H1 (cell line): ENCODE measurements at regions not wholly inside any gene's neighbourhood (a gene's known extent, or its start where the extent isn't known, plus 50 kb on each side); places are given as distances from the start of the nearest gene placed in this dataset.

Experiments used
- CTCF ChIA-PET: fragments of 300-600 bp; sonication (Branson Sonifier 250); formaldehyde crosslinking; loops from one replicate; lab custom pipeline; 2021; ENCODE audit not compliant: partially characterized antibody; lab: Charles Lee
- POLR2A ChIA-PET: fragments of 300-600 bp; sonication (Branson Sonifier 250); formaldehyde crosslinking; loops from one replicate; lab custom pipeline; 2021; ENCODE audit warnings: inconsistent platforms; ENCODE audit not compliant: partially characterized antibody; lab: Charles Lee
- DNase-seq, 2 experiments: peaks; one replicate each; pipeline versions ENCODE4 v3.0.0 to v3.0.0-alpha.2; 2010 to 2022; ENCODE audit warnings: low spot score in 2 of 2, low read depth in 1 of 2, mixed read lengths in 1 of 2
- FAIRE-seq: peaks from 2 replicates; lab custom pipeline; 2011; peaks lifted over from hg19 to GRCh38; lab: Jason Lieb, UNC
- H2AFZ ChIP-seq: 2 replicates; pipeline ENCODE4 v1.8.1; 2012; ENCODE audit warnings: low read length, inconsistent platforms
- H2AK5ac ChIP-seq: 2 replicates; pipeline ENCODE4 v1.6.1; 2013; ENCODE audit warnings: low read depth, low read length
- H2BK120ac ChIP-seq: replicated peaks from 2 replicates; pipeline ENCODE3; 2013; ENCODE audit warnings: low read depth, low read length, inconsistent platforms
- H2BK12ac ChIP-seq: 2 replicates; pipeline ENCODE4 v1.6.1; 2013; ENCODE audit warnings: low read depth, low read length
- H2BK15ac ChIP-seq: 2 replicates; pipeline ENCODE4 v1.6.1; 2013; ENCODE audit warnings: low read length
- H2BK20ac ChIP-seq: 2 replicates; pipeline ENCODE4 v1.6.1; 2013; ENCODE audit warnings: low read length
- H2BK5ac ChIP-seq: 2 replicates; pipeline ENCODE4 v1.6.1; 2013; ENCODE audit warnings: low read depth, low read length
- H3K14ac ChIP-seq: 2 replicates; pipeline ENCODE4 v1.6.1; 2013; ENCODE audit warnings: inconsistent platforms; ENCODE audit not compliant: insufficient read length
- H3K18ac ChIP-seq: 2 replicates; pipeline ENCODE4 v1.6.1; 2013; ENCODE audit warnings: low read length; ENCODE audit errors: extremely low read depth
- H3K23ac ChIP-seq: 2 replicates; pipeline ENCODE4 v1.6.1; 2013; ENCODE audit warnings: inconsistent platforms; ENCODE audit not compliant: insufficient read length
- H3K23me2 ChIP-seq: 2 replicates; pipeline ENCODE4 v1.6.1; 2013; ENCODE audit warnings: low read depth, low read length
- H3K27ac ChIP-seq: 2 replicates; pipeline ENCODE4 v1.6.1; 2011; ENCODE audit warnings: low read depth, low read length, inconsistent platforms
- H3K27me3 ChIP-seq, 4 experiments: replicated peaks in 1 of 4; 1 replicate in 1 of 4; 2 replicates in 3 of 4; pipeline versions ENCODE4 v1.6.1 to v1.8.1; 2011 to 2013; ENCODE audit warnings: low read length in 3 of 4, mild to moderate bottlenecking in 3 of 4, inconsistent platforms in 2 of 4, mixed read lengths in 2 of 4, moderate library complexity in 1 of 4; ENCODE audit not compliant: control insufficient read depth in 3 of 4, insufficient read depth in 3 of 4; ENCODE audit errors: extremely low read depth in 1 of 4
- H3K36me3 ChIP-seq, 4 experiments: 2 replicates each; pipeline versions ENCODE4 v1.6.1 to v1.8.1; 2011 to 2013; ENCODE audit warnings: mild to moderate bottlenecking in 4 of 4, low read length in 3 of 4, moderate library complexity in 2 of 4, control low read depth in 1 of 4, inconsistent platforms in 1 of 4; ENCODE audit not compliant: insufficient read depth in 4 of 4, control insufficient read depth in 2 of 4
- H3K4ac ChIP-seq: replicated peaks from 2 replicates; pipeline ENCODE3; 2013; ENCODE audit warnings: low read length, low read depth, mixed read lengths, inconsistent platforms; ENCODE audit not compliant: insufficient read length
- H3K4me1 ChIP-seq, 4 experiments: replicated peaks in 1 of 4; 1 replicate in 1 of 4; 2 replicates in 3 of 4; pipeline versions ENCODE4 v1.6.1 to v1.8.1; 2011 to 2013; ENCODE audit warnings: low read length in 3 of 4, inconsistent platforms in 2 of 4, mixed read lengths in 1 of 4; ENCODE audit not compliant: insufficient read depth in 4 of 4, control insufficient read depth in 3 of 4
- H3K4me2 ChIP-seq, 2 experiments: 2 replicates each; pipeline versions ENCODE4 v1.6.1 to v1.8.1; 2011 to 2013; ENCODE audit warnings: low read depth in 2 of 2, low read length in 2 of 2, control low read depth in 1 of 2, inconsistent platforms in 1 of 2, mild to moderate bottlenecking in 1 of 2; ENCODE audit not compliant: insufficient read depth in 1 of 2
- H3K4me3 ChIP-seq, 4 experiments: fragments of 200-600, 300-600 bp in 1 of 4; sonication (generic), shearing (Covaris generic), sonication (Bioruptor Twin) in 1 of 4; 2 replicates each; pipeline versions ENCODE4 v1.5.1 to v1.8.1; 2011 to 2016; ENCODE audit warnings: low read length in 4 of 4, low read depth in 3 of 4, control low read depth in 2 of 4, inconsistent platforms in 2 of 4, mild to moderate bottlenecking in 2 of 4, mixed read lengths in 1 of 4, moderate library complexity in 1 of 4; ENCODE audit not compliant: insufficient read depth in 2 of 4; ENCODE audit errors: extremely low read depth in 1 of 4
- H3K56ac ChIP-seq: replicated peaks from 2 replicates; pipeline ENCODE3; 2013; ENCODE audit warnings: low read depth, mild to moderate bottlenecking, mixed read lengths, low read length, inconsistent platforms; ENCODE audit not compliant: insufficient read length
- H3K79me1 ChIP-seq: 2 replicates; pipeline ENCODE4 v1.6.1; 2013; ENCODE audit warnings: low read depth, low read length, control low read depth
- H3K79me2 ChIP-seq, 2 experiments: 2 replicates each; pipeline versions ENCODE4 v1.6.1 to v1.8.1; 2012 to 2013; ENCODE audit warnings: low read length in 2 of 2, mild to moderate bottlenecking in 2 of 2, inconsistent platforms in 1 of 2; ENCODE audit not compliant: insufficient read depth in 2 of 2, control insufficient read depth in 1 of 2
- H3K9ac ChIP-seq, 4 experiments: replicated peaks in 1 of 4; 1 replicate in 1 of 4; 2 replicates in 3 of 4; pipeline versions ENCODE4 v1.6.1 to v1.8.1; 2011 to 2013; ENCODE audit warnings: low read depth in 3 of 4, low read length in 3 of 4, control low read depth in 2 of 4, mild to moderate bottlenecking in 2 of 4, moderate library complexity in 2 of 4, inconsistent platforms in 1 of 4; ENCODE audit errors: extremely low read depth in 1 of 4
- H3K9me3 ChIP-seq, 2 experiments: 2 replicates each; pipeline versions ENCODE4 v1.6.1 to v1.8.1; 2012 to 2013; ENCODE audit warnings: mild to moderate bottlenecking in 2 of 2, moderate library complexity in 2 of 2, control low read depth in 1 of 2, inconsistent platforms in 1 of 2, low read depth in 1 of 2, low read length in 1 of 2, mixed read lengths in 1 of 2; ENCODE audit not compliant: insufficient read depth in 2 of 2
- H4K20me1 ChIP-seq, 2 experiments: replicated peaks in 1 of 2; 2 replicates each; pipeline versions ENCODE3 to v1.8.1; 2011 to 2013; ENCODE audit warnings: inconsistent platforms in 2 of 2, low read length in 2 of 2, mild to moderate bottlenecking in 1 of 2; ENCODE audit not compliant: insufficient read depth in 2 of 2, control insufficient read depth in 1 of 2
- H4K5ac ChIP-seq: 2 replicates; pipeline ENCODE4 v1.6.1; 2013; ENCODE audit warnings: low read length, low read depth, mixed read lengths, inconsistent platforms; ENCODE audit not compliant: insufficient read length
- H4K8ac ChIP-seq: 2 replicates; pipeline ENCODE4 v1.8.0; 2013; ENCODE audit warnings: mild to moderate bottlenecking, moderate library complexity, low read length, inconsistent platforms; ENCODE audit not compliant: insufficient read depth; ENCODE audit errors: extremely low read depth
- H4K91ac ChIP-seq: replicated peaks from 2 replicates; pipeline ENCODE3; 2013; ENCODE audit warnings: low read length, mixed read lengths, inconsistent platforms; ENCODE audit not compliant: insufficient read length
- EP300 ChIP-seq, 2 experiments: IDR thresholded peaks; 1 replicate in 1 of 2; 2 replicates in 1 of 2; pipeline ENCODE4 v1.6.1; 2011 to 2012; ENCODE audit warnings: low read depth in 2 of 2, low read length in 2 of 2, mild to moderate bottlenecking in 2 of 2, borderline replicate concordance in 1 of 2, inconsistent platforms in 1 of 2, moderate library complexity in 1 of 2
- GABPA ChIP-seq: IDR thresholded peaks from 2 replicates; pipeline ENCODE4 v1.6.1; 2011; ENCODE audit warnings: mild to moderate bottlenecking, low read length, moderate library complexity, borderline replicate concordance; ENCODE audit not compliant: insufficient read depth
- JUND ChIP-seq: IDR thresholded peaks from 2 replicates; pipeline ENCODE4 v1.6.1; 2011; ENCODE audit warnings: mild to moderate bottlenecking, improper control_type of control experiment, low read length
- KDM1A ChIP-seq: fragments of 200-600, 300-600 bp; sonication (generic); IDR thresholded peaks from 2 replicates; pipeline ENCODE4 v1.7.1; 2016; ENCODE audit warnings: mild to moderate bottlenecking, low read length, borderline replicate concordance
- NANOG ChIP-seq: IDR thresholded peaks from 2 replicates; pipeline ENCODE4 v1.6.1; 2011; ENCODE audit warnings: low read length, low read depth, mild to moderate bottlenecking, inconsistent platforms; ENCODE audit not compliant: insufficient read depth, poor library complexity, severe bottlenecking
- RFX5 ChIP-seq: IDR thresholded peaks from 2 replicates; pipeline ENCODE4 v1.6.1; 2011; ENCODE audit warnings: low read depth, low read length, improper control_type of control experiment, borderline replicate concordance
- ZNF274 ChIP-seq: IDR thresholded peaks from 2 replicates; pipeline ENCODE4 v1.7.0; 2012; ENCODE audit warnings: low read length, borderline replicate concordance; ENCODE audit errors: extremely low read depth
- WGBS, 2 experiments: shearing (Covaris generic) in 1 of 2; methylation state at CpG; one replicate each; pipeline versions ENCODE4 v1.1.6 to v1.1.7; 2013 to 2015; ENCODE audit warnings: low lambda C conversion rate in 2 of 2, mixed read lengths in 2 of 2, inconsistent platforms in 1 of 2, low coverage in 1 of 2, missing lambda C conversion rate in 1 of 2; ENCODE audit not compliant: insufficient replicate concordance in 2 of 2, insufficient coverage in 1 of 2, insufficient read length in 1 of 2; ENCODE audit errors: extremely low coverage in 1 of 2, missing lambda C conversion rate in 1 of 2; 5-methylcytosine and 5-hydroxymethylcytosine counted together
- TF ChIP-seq, protein P1 (sequence below), 3 experiments: IDR thresholded peaks; 1 replicate in 2 of 3; 2 replicates in 1 of 3; pipeline versions ENCODE4 v1.5.1 to v1.6.1; 2011; ENCODE audit warnings: low read length in 3 of 3, mild to moderate bottlenecking in 3 of 3, inconsistent platforms in 2 of 3, low read depth in 1 of 3, moderate library complexity in 1 of 3; ENCODE audit not compliant: insufficient read depth in 1 of 3; ENCODE audit errors: control extremely low read depth in 1 of 3
- TF ChIP-seq, protein P2 (sequence below): IDR thresholded peaks from 2 replicates; pipeline ENCODE4 v1.6.1; 2011; ENCODE audit warnings: low read depth, mild to moderate bottlenecking, low read length; ENCODE audit not compliant: insufficient read depth

DNA sequence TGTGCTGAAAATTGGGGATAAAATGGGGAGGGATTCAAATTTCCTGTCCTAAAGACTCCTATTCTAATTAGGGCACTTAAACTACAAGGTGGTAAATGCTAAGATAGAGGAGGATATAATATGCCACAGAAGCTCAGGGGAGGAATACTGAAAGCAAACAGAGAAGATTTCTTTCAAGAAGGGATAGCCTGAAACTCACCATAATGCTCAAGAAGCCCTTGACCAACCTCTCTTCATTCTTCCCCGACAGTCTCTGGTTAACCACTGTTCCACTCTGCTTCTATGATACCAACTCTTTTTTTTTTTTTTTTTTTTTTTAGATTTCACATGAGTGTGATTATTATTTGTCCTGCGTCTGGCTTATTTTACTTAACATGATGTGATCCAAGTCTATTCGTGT is 398.2 kb upstream of the FRG2C start:
- FAIRE-seq (no peak), DNase-seq (no peak)
- WGBS, 2 experiments, result 86% methylated on average over 2 of the region's 3 CpGs; no CpG with 5 or more reads in 1 of the 2 experiments
- Histone ChIP-seq H4K5ac (no peak overlapping the region), H2AK5ac (no peak overlapping the region), H2BK15ac (no peak overlapping the region), H4K91ac (no peak overlapping the region), H3K4ac (no peak overlapping the region), H3K27me3 (no peaks in the 10 kb centered on the region), H3K18ac (no peak overlapping the region), H2BK120ac (no peak overlapping the region), H2BK12ac (no peak overlapping the region), H2BK20ac (no peak overlapping the region), H4K20me1 (no peaks in the 10 kb centered on the region), H3K79me2 (no peaks in the 10 kb centered on the region), H3K56ac (no peak overlapping the region), H2BK5ac (no peak overlapping the region), H3K23me2 (no peaks in the 10 kb centered on the region), H3K79me1 (no peaks in the 10 kb centered on the region), H3K4me2 (no peak overlapping the region), H3K4me1 (no peaks in the 10 kb centered on the region), H4K8ac (no peak overlapping the region), H3K27ac (no peak overlapping the region), H3K14ac (no peak overlapping the region), H3K36me3 (no peaks in the 10 kb centered on the region), H2AFZ (no peak overlapping the region), H3K23ac (no peak overlapping the region), H3K4me3 (no peak overlapping the region), H3K9me3 (no peaks in the 10 kb centered on the region), H3K9ac (no peak overlapping the region)
- ChIA-PET CTCF (interaction anchor here (1.3 to 1.4 kb wide), 2 partner anchors 11 to 28 kb away, joined by 3 to 6 read pairs; no protein-coding TSS in a partner anchor), POLR2A (no interaction called here)
- TF ChIP-seq RFX5, result no peak
- TF ChIP-seq EP300 (IDR thresholded peaks at IDR 0.05; ENCODE audit: borderline replicate concordance in 1 of 2, low read depth in 2 of 2, low read length in 2 of 2), result no peak
- no peak for TF ChIP-seq GABPA
- no peak for TF ChIP-seq NANOG
- TF ChIP-seq JUND, result no peak
- TF ChIP-seq, protein P1, sequence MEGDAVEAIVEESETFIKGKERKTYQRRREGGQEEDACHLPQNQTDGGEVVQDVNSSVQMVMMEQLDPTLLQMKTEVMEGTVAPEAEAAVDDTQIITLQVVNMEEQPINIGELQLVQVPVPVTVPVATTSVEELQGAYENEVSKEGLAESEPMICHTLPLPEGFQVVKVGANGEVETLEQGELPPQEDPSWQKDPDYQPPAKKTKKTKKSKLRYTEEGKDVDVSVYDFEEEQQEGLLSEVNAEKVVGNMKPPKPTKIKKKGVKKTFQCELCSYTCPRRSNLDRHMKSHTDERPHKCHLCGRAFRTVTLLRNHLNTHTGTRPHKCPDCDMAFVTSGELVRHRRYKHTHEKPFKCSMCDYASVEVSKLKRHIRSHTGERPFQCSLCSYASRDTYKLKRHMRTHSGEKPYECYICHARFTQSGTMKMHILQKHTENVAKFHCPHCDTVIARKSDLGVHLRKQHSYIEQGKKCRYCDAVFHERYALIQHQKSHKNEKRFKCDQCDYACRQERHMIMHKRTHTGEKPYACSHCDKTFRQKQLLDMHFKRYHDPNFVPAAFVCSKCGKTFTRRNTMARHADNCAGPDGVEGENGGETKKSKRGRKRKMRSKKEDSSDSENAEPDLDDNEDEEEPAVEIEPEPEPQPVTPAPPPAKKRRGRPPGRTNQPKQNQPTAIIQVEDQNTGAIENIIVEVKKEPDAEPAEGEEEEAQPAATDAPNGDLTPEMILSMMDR (IDR thresholded peaks at IDR 0.05; ENCODE audit: control extremely low read depth in 1 of 3, insufficient read depth in 1 of 3, low read depth in 1 of 3, low read length in 3 of 3), result no peak
- TF ChIP-seq ZNF274, result no peak
- TF ChIP-seq, protein P2, sequence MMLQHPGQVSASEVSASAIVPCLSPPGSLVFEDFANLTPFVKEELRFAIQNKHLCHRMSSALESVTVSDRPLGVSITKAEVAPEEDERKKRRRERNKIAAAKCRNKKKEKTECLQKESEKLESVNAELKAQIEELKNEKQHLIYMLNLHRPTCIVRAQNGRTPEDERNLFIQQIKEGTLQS, result no peak
- TF ChIP-seq KDM1A, result no peak
